LNCAP (cell line): ENCODE measurements at regions not wholly inside any gene's neighbourhood (a gene's known extent, or its start where the extent isn't known, plus 50 kb on each side); places are given as distances from the start of the nearest gene placed in this dataset.

Experiments used
- TF ChIP-seq, protein P1 (sequence below): fragments of 450-650 bp; IDR thresholded peaks from 2 replicates; pipeline ENCODE4 v1.5.1; 2017; ENCODE audit warnings: mild to moderate bottlenecking

GRCh38 chr2:198424112-198424511, 619.7 kb downstream of the PLCL1 start:
- TF ChIP-seq, protein P1, sequence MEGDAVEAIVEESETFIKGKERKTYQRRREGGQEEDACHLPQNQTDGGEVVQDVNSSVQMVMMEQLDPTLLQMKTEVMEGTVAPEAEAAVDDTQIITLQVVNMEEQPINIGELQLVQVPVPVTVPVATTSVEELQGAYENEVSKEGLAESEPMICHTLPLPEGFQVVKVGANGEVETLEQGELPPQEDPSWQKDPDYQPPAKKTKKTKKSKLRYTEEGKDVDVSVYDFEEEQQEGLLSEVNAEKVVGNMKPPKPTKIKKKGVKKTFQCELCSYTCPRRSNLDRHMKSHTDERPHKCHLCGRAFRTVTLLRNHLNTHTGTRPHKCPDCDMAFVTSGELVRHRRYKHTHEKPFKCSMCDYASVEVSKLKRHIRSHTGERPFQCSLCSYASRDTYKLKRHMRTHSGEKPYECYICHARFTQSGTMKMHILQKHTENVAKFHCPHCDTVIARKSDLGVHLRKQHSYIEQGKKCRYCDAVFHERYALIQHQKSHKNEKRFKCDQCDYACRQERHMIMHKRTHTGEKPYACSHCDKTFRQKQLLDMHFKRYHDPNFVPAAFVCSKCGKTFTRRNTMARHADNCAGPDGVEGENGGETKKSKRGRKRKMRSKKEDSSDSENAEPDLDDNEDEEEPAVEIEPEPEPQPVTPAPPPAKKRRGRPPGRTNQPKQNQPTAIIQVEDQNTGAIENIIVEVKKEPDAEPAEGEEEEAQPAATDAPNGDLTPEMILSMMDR, result no peak

DNA sequence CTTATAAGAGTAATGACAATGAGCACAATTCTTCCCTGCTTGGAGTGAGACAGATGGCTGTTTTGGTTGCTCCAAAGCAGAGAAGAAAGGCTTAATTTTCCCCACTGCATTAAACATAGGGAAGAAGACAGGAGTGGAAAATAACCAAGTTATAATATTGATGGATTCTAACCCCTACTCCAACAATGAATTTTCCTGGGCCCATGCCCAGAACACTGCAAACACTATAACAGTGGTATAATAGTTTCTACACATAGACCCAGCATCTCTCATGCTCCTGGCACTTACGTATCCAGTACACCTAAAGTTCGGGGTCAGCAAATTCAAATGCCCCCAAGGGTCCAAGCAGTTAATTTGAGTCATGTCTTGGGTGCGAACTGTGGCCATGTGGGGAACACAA, 613.4 kb downstream of the PLCL1 start:
- TF ChIP-seq, protein P1, result no peak

GRCh38 chr2:198414976-198415375, 610.6 kb downstream of the PLCL1 start:
- TF ChIP-seq, protein P1, result no peak

- TF ChIP-seq, protein P1, result no peak
Observed at GRCh38 chr2:198411936-198412335, 607.5 kb downstream of the PLCL1 start.

DNA sequence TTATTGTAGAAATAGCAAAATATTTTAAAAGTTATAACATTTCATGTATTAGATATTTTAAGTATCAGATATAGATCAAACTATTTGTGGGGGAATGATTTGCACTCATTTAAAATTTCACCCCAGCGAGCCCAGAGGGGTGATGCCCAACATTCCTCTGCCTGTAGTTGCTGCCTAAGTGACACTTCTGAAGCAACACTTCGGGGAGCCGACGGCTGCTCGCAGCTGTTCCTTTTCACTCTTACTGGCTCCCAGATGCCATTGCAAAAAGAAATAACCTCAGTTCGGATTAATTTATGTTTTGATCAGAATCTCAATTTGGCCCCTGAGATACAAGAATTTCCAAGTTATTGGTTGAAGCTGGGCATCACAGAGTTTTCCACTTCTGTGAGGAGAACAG, 603.8 kb downstream of the PLCL1 start:
- TF ChIP-seq, protein P1, result no peak

DNA sequence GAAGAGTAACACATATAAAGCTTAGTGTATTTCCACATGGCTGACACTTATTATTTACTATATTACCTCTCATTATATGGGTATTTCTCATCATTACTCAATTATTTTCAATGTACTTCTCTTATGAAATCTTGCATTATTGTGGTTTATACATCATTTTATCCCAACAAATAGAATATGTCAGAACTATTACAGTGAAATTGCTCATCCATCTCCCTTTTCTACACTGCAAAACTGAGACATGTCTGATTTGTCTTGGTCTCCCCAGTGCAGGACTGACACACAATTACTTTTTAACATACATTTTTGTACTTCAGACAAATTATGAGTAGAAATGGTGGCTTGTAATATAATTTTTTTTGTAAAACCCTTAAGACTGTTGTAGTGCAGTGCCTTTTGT, 600.9 kb downstream of the PLCL1 start:
- TF ChIP-seq, protein P1, result no peak

DNA sequence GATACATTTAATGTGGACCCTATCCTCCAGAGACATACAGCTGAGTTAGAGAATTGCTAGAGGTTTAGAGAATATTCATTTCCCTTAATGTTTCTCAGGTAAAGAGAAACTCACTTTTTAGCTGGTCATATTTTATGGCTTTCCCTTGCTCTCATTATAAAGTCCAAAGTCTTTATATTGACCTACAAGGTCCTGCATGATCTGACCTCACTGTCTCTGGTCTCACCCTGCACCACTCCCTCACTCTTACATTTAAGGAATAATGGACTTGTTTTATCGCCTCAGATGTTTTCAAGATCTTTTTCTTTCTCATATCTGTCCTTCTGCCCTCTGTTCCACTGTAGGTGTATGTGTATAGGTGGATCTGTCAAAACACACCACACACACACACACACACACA, 597.3 kb downstream of the PLCL1 start:
- TF ChIP-seq, protein P1, result no peak

DNA sequence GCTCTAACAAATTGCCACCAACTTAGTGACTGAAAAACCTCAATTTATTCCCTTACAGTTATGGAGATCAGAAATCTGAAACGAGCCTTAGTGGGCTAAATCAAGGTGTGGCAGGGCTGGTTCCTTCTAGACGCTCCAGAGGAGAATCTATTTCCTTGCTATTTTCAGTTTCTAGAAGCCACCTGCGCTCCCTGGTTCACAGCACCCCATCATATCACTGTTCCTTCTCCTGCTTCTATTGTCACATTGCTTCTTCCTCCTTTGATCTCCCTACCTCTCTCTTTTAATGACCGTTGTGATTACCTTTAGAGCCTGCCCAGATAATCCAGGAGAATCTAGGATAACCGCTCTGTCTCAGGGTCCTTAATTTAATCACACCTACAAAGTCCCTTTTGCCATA, 596.6 kb downstream of the PLCL1 start:
- TF ChIP-seq, protein P1, result no peak
